HG02938 (cell line): ENCODE measurements at regions not wholly inside any gene's neighbourhood (a gene's known extent, or its start where the extent isn't known, plus 50 kb on each side); places are given as distances from the start of the nearest gene placed in this dataset.
"Not testable (repeated sequence)": the region's sequence is repeated elsewhere in the genome, so short reads cannot be mapped to it uniquely, and the experiment has no call there.

Source experiments
- ATAC-seq: cut with Tn5 transposase; IDR thresholded peaks from one replicate; pipeline ENCODE4 v1.9.1; 2021; ENCODE audit warnings: mild to moderate bottlenecking, moderate library complexity; ENCODE audit not compliant: unreplicated experiment

DNA sequence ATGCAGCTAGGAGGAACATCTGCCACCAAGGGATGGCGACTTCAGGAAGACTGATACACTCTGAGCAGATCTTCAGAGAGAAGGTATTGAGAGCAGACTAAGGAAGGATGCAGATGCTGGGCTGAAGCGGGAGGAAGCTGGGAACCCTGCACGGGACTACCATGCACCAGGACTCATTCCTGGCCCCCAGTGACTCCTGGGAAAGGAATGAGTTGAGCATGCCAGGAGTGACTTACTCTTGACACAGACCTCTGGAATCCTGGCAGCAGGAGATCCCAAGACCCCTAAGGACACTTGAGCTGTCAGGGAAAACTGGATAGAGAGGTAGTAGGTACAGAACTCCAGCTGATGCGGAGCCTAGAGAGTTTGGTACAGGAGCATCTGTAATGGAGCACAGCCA is 336.1 kb downstream of the RPS29 start:
- no peak for ATAC-seq

DNA sequence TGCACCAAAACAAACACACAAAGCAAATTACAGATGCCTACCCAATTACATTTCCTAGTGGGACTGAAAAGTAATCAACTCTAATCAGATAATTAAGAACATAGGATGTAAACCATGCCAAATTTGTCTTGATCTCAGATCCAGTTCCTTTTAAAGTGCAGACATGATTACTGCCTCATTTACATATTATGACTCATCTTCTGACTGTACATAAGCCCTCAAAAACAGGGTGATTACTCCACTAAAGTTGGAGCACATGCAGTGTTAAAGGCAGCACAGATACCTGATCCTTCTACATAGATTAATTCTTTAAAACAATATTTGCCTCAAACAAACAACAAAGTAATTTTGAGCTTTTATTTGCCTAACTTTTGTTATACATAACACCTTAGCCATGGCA is 337.2 kb downstream of the RPS29 start:
- ATAC-seq = no peak

DNA sequence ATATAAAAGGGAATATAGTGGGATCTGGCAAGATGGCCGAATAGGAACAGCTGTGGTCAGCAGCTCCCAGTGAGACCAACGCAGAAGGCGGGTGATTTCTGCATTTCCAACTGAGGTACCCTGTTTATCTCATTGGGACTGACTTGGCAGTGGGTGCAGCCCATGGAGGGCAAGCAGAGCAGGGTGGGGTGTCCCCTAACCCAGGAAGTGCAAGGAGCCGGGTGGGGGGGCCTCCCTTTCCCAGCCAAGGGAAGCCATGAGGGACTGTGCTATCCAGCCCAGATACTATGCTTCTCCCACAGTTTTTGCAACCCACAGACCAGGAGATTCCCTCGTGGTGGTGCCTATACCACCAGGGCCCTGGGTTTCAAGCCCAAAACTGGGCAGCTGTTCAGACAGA is 342.4 kb downstream of the RPS29 start:
- ATAC-seq = not testable (repeated sequence)

DNA sequence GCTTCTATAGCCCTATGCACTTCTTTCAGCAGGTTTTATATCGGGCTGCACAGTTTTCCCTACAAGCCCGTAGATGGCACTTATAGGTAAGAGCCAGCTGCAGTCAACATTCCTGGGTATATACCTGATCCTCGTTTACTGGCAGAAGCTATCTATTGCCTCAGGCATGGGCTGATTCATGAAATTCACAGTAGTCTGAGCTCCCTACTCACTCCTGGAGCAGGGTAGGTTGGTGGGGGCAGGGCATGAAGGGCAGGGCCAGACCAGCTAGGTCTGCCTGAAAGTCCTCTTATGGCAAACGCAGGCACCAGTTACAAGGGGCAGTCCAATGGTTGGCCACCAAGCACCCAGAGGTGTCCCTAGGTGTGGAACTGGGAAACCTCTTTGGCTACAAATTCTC is 345.8 kb downstream of the RPS29 start:
- ATAC-seq = no peak

DNA sequence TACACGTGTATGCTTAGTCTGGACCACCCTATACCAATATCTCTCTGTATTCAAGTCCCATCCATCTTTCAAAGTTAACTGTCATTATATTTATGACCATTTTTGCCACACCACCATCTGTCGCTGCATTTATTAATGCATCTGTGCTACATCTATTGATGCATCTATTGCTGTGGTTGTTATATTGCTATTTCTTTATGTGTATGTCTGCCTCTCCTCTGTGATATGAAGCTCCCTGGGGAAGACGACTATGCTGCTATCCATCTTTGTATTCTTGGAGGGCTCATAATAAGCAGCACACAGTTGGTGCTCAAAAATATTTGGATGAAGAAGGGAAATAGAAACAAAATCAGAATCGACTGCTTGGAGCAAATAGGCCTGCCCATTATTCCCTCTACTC is 357.6 kb downstream of the RPS29 start:
- no peak for ATAC-seq

DNA sequence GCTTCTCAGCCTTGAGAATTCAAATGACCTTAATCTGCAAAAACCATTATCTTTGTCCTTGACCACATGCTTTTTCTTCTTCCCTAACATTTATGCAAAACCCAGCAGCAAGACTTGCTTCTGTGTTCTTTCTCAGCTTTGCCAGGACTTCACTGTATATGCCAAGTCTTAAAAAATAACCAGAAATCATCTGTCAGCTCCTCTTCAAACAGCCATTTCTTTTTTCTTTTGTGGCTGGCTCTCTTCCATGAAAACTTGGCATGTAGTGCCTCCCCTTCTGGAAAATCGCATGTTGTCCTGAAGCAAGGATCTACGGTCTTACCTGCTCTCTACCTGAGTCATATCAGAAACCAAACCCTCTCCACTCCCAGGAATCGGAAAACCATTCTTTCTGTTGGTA is 364.9 kb downstream of the RPS29 start:
- ATAC-seq = no peak

DNA sequence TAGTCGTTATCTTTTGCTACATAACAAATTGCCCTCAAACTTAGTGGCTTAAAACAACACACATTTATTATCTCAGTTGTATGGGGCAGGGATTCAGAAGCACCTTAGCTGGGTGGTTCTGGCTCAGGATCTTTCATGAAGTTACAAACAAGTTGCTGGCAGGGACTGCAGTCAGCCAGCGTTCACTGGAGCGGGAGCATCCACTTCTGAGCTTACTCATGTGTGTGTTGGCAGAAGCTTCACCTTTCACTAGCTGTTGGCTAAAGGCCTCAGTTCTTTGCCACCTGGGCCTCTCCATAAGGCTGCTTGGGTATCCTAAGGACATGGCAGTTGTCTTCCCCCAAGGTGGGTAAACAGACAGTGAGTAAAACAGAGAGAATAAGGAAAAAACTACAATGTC is 365.7 kb downstream of the RPS29 start:
- ATAC-seq = no peak

DNA sequence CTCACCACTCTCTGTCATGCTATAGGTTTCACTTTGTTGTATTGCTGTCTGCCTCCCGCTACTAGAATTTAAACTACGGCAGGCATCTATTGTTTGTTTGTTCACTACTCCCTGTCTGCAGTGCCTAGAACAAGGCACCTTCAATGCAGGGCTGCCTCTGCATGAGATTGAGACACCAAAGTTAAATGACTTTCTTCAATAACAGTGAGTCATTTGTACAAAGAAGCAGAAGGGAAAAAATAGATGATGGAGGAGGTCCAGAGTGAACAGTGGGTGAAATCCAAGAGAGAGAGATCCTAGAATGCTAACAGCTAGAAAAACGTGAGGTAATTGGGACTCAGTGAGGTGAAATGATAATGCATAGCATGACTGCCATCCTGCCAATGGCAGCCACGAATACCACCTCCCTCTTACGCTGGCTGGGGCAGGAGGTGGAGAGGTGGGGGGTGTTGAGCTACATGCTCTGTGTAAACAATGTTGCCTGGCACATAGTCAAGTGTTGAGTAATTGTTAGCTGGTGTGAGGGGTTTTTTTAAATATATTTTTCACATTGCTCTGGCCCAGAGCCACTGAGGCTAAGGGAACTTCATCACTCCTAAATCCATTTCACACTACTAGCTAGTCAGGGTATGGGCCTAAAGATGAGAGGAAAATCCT is 367.6 kb downstream of the RPS29 start:
- no peak for ATAC-seq

DNA sequence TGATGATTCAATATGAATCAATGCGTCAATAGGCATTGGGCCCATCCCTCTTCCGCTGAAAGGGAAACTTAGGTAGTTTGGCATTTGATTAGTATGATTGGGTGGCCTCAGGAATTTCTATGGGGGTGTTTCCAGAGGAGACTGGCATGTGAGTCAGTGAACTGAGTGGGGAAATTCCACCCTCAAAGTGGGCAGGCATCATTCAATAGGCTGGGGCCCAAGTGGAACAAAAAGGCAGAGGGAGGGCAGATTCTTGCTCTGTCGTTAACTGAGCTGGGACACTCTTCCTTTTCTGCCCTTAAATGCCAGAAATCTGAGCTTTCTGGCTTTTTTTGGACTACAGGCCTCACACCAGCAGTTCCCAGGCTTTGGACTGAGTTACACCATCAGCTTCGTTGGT is 373.5 kb downstream of the RPS29 start:
- ATAC-seq = no peak

DNA sequence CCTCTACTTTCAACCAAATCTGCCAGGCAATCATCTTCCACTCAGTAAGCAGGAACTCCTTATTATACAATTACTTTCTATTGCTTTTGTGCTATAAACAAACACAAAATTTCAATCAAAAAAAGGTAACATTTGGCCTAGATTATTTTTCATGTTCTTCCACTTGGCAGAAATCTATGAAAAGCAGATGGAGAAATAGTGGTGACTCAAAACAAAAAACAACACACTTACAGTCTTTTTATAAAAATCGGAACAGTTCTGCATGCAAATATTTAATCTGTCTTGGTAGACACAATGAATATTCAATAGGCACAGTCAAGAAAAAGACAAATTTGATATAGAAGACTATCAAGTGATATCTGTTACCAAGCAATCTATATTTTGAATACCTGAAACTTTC is 376.8 kb downstream of the RPS29 start:
- no peak for ATAC-seq

DNA sequence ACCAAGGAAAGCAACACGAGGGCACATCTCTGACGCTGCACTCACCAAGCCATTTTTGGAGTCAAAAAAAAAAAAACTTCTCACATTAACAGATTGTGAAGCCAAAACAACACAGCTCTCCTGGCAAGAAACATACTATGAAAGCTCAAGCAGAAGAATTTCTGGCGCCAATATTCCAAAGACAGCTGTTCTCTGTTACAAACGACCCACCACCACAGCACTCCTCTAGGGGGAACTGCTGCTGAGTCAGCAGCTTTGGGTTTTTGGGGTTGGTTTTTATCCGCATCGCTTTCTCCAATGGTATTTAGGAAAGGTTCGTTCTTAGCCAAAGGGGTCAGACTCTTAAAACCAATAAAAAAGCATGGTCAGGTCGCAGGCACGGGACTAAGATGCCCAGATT is 379.4 kb downstream of the RPS29 start:
- no peak for ATAC-seq

DNA sequence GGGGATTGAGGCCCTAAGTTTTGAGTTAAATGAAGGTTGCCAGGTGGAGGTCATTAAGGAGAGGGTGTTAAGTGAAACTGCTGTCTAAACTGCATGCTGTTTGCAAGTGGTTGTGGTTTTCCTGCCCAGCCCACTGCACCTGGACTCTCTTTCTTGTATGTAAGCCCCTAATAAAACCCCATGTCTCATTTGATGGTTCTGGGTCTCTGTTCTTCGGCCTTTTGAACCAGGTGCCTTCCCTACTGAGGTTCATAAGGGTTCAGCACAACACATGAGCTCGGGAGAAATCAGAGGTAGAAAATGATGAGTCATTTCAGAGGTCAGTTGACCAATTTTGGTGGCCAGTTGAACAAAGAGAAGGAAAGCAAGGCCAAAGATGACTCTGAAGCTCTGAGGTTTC is 382.5 kb downstream of the RPS29 start:
- ATAC-seq = no peak

DNA sequence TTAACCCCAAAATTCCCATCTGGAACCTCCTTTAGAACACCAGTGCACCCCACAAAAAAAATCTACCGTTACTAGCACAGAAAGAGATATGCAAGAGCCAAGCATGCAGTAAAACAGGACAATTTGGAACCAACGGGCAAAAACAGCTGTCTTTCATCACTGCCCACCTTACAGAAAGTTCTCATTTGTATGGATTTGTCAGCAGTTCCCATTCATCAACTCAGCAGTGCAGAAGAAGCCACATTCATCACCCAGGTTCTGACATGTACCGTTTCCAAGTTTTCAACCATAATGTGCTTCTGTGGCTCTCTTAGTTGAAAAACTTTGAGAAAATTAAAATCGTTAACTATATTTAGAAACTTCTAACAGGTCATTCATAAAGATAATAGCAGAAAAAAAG is 387.0 kb downstream of the RPS29 start:
- no peak for ATAC-seq

DNA sequence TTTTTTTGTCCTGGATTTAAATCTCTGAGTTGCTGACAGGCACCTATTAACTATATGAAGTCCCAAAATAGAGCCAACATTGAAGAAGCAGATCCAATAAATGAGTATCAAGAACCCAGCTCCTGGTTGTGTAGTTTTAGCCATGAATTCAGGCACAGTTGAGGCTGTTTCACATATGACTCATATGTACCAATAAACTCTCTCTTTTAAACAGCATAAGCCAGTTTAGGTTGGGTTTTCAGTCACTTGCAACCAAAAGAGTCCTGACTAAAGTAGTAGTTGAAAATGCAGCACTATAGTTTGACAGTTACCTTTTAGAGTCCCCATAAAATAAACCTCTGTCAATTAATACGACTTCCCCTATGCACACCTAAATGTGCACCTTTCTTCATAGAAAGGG is 389.9 kb downstream of the RPS29 start:
- ATAC-seq = no peak

DNA sequence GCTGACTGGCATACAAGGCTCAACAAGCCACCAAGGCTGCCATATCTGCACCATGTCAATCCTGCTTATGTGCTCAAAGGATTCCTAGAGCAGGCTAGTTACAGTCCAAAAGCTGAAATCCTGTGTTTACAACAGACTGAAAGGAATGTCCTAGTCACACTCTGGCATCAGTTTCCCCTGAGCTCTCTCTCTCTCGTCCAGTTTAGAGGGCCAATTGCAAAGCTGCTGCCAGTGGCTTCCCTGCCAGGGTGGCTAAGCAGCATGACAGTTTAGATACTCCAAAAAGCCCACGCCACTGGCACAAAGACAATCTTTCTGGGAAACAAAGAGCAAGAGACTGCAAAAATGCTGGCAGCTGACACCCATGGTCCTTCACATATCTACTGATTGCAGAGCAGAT is 392.1 kb downstream of the RPS29 start:
- no peak for ATAC-seq

DNA sequence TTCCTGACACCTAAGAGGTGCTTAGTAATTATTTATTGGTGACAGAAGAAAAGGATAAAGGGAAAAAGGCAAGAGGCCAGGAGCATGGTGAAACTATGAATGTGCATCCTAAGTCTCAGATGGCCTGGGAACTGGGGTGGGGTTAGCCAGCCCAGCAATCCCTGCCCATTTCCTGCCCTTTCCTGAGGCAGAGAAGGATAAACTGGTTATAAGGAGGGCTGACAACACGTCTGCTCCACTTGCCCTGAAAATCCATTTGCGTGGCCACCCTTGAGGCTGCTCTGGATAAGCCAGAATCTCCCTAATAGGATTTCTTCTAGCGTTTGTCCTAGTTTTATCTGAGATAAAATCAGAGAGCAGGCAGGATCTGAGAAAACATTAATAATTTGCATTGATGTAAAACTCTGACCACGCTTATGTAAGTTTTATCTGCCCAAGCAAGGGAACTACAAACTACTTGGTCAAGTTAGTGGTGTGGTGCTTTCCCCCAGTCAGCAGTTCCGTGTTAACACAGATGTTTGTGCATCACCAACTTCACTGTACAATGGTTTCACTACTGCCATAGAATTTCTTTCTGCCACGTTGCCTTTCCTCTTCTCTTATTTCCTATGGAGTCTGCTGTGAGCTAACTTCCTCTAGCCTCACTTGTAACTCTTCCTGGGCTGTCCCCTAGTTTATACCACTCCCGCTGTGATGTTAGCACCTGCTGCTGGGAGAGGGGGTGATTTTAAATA is 392.7 kb downstream of the RPS29 start:
- ATAC-seq = peak; percentile 99

DNA sequence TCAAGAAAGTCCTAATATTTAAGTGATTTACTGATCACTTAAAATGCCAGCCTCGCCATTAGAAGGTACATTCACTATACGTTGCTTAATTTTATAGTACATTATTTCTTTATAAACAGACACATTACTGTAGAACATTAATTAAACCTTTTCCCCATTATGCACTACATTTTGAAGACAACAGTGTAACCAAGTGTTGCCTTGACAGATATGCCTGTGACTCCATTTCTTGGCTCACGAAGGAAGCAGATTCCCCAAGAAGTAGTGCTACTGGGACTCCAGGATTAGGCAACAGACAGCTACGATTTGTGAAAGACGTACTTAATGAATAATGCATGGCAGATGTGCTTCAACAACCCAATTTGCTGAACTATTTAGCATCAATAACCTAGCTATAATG is 394.8 kb downstream of the RPS29 start:
- no peak for ATAC-seq

DNA sequence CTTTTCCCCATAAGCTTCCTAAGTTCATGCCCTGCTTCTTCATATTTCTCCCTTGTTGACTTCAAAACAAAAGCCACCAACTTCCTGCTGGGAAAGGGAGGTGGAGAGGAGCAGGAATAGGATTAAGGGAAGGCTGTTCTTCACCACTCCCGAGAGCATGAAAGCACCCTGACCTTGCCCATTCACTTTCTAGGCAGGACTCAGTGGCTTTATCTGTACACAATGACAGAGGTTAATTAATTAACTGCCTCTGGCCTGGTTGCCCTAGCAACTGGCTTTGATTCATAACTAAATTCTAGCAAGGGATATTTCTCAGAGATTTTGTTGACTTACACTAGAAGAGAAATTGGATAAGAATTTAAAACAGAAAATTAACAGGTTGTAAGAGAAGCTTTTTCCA is 396.8 kb downstream of the RPS29 start:
- ATAC-seq = no peak

DNA sequence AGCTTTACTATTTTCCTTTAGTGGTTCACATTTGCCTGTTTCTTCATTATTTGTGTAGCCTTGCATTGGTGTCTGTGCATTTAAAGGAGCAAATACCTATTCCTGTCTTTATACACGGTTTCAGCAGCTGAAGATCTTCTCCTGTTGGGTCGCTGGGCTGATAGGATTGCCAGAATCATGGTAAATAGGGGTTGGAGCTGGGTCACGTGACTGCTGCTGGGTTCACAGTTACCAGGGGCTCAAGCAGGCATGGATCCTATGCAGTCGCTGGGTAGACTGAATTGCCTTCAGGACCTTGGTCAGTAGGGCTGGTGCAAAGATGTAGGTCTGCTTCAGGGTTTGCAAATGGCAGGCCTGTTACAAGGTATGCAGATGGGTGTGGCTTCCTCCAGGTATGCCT is 398.4 kb downstream of the RPS29 start:
- ATAC-seq = no peak

DNA sequence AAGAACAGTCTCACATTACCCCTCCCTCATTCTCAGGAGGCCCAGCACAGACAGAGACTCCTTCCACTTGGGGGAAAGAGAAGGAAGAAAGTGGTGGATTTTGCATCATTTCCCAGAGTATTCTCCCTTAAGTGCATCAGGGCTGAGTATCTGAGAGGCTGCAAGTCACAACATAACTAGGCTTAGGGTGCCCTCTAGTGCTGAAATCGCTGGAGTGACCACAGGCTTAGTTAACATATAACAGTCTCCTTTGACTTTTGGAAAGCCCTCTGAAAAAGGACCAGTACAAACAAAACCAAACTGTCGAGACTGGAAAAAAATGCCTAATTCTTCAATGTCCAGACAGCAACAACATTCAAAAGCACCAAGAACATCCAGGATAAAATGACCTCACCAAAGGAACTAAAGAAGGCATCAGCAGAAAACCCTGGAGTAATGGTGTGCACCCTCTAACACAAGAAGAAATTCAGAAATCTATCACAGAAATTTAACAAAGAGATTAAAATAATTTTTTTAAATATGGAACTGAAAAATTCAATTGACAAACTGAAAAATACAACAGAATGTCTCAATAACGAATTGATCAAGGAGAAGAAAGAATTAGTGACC is 412.3 kb downstream of the RPS29 start:
- peak; percentile 99 for ATAC-seq

DNA sequence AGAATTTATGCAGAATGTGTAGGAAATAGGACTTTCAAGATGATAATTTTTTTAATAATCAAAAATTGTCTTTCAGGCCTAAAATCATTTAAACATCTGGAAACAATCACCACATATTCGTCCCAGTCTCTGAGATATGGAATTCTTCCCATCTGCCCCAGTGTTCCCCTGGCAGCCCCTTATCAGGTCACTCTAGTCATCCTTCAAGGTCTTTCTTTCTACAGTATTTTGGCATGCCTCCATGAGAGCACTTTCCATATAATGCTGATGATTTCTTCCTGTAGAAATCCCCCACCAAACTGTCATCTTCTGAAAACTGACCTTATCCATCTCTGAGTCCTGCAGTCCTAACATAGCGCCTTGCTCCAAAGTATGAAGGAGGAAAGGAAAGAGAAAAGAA is 422.1 kb downstream of the RPS29 start:
- ATAC-seq = no peak

DNA sequence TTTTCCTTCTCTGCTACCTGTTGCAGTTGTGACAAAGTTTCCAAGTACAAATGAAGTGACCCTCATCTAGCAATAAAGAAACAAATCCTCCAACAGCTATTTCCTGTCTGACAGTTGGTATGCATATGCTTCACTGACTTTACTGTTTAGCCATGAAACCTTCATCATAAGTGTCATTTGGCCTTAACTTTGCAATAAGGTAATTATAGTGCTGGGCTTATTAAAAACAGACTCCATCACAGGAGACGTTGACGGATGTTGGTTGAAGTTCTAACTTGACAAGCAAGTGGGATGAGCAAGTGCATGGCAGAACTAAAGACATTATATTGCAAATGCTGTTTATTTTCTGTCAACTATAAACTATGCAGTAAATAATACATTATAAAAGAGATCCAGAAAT is 425.2 kb downstream of the RPS29 start:
- ATAC-seq = no peak
